K562 (cell line): ENCODE measurements at regions not wholly inside any gene's neighbourhood (a gene's known extent, or its start where the extent isn't known, plus 50 kb on each side); places are given as distances from the start of the nearest gene placed in this dataset.

ENCODE experiments used
- ATF1 ChIP-seq, 2 experiments: fragments of 450-650 bp in 1 of 2; IDR thresholded peaks; 2 replicates each; pipeline ENCODE4 v1.6.1; 2016; ENCODE audit warnings: missing compliant biosample characterization in 1 of 2, missing genetic modification characterization in 1 of 2
- CBX3 ChIP-seq, 2 experiments: IDR thresholded peaks; 1 replicate in 1 of 2; 2 replicates in 1 of 2; pipeline ENCODE4 v1.6.1; 2012; ENCODE audit warnings: inconsistent platforms in 2 of 2, low read length in 2 of 2, borderline replicate concordance in 1 of 2, control low read depth in 1 of 2
- CREM ChIP-seq: IDR thresholded peaks from 2 replicates; pipeline ENCODE4 v1.6.1; 2014; ENCODE audit warnings: antibody characterized with exemption, low read depth
- EHMT2 ChIP-seq: fragments of 450-650 bp; IDR thresholded peaks from 2 replicates; pipeline ENCODE4 v1.6.1; 2018; ENCODE audit warnings: antibody characterized with exemption
- EP400 ChIP-seq: fragments of 450-650 bp; IDR thresholded peaks from 2 replicates; pipeline ENCODE4 v1.6.1; 2017; ENCODE audit warnings: antibody characterized with exemption, mild to moderate bottlenecking, moderate library complexity
- HDAC2 ChIP-seq: fragments of 450-650 bp; IDR thresholded peaks from 2 replicates; pipeline ENCODE4 v1.6.1; 2016; ENCODE audit warnings: mild to moderate bottlenecking
- PRMT5 ChIP-seq: sonication (generic); formaldehyde crosslinking; IDR thresholded peaks from 2 replicates; pipeline ENCODE4 v1.5.0; 2020; ENCODE audit warnings: missing genetic modification reagents
- SMAD4 ChIP-seq: fragments of 250-450 bp; sonication (Bioruptor Pico); conservative IDR thresholded peaks from 2 replicates; pipeline ENCODE4 v1.8.0; 2021; ENCODE audit warnings: inconsistent platforms, mild to moderate bottlenecking, moderate library complexity
- ZNF316 ChIP-seq: fragments of 450-650 bp; IDR thresholded peaks from 2 replicates; pipeline ENCODE4 v1.6.1; 2016
- ZNF699 ChIP-seq: fragments of 250-450 bp; sonication (Bioruptor Pico); IDR thresholded peaks from 2 replicates; pipeline ENCODE4 v1.8.0; 2021; ENCODE audit warnings: mild to moderate bottlenecking, moderate library complexity; ENCODE audit not compliant: insufficient replicate concordance
- TF ChIP-seq, protein P1 (sequence below): fragments of 450-650 bp; conservative IDR thresholded peaks from 2 replicates; pipeline ENCODE4 v1.6.1; 2016; ENCODE audit warnings: missing genetic modification characterization, low read depth, mild to moderate bottlenecking, missing compliant biosample characterization, moderate library complexity
- TF ChIP-seq, protein P2 (sequence below): fragments of 450-650 bp; IDR thresholded peaks from 2 replicates; pipeline ENCODE4 v1.6.1; 2016
- TF ChIP-seq, protein P3 (sequence below), 2 experiments: IDR thresholded peaks; 2 replicates each; pipeline ENCODE4 v1.6.1; 2011; ENCODE audit warnings: borderline replicate concordance in 1 of 2, control low read depth in 1 of 2, low read depth in 1 of 2, low read length in 1 of 2, mild to moderate bottlenecking in 1 of 2, mixed read lengths in 1 of 2, moderate library complexity in 1 of 2; ENCODE audit not compliant: insufficient read depth in 1 of 2, insufficient read length in 1 of 2, poor library complexity in 1 of 2, severe bottlenecking in 1 of 2; ENCODE audit errors: extremely low read depth in 1 of 2
- TF ChIP-seq, protein P4 (sequence below): fragments of 250-450 bp; sonication (Bioruptor Pico); IDR thresholded peaks from 2 replicates; pipeline ENCODE4 v1.8.0; 2021; ENCODE audit warnings: moderate library complexity, mild to moderate bottlenecking, inconsistent platforms

DNA sequence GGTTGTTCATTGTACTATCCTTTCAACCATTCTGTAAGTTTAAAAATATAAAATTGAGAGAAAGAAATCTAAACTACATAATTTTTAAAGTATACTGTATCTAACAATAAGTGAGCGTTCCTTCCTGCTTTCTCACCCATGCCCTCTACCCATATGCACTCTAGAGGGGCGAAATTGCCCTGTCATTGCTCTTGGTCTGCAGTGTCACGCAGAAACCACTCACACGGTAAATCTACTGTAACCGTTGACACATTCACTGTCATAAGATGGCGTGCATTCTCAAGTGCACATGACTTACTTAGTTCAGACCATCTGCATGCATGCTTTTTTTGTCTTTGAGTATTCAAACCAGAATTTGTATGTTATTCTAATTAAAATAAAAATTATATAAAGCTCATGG is 55.7 kb upstream of the NIPBL start (continued):
- TF ChIP-seq, protein P1, sequence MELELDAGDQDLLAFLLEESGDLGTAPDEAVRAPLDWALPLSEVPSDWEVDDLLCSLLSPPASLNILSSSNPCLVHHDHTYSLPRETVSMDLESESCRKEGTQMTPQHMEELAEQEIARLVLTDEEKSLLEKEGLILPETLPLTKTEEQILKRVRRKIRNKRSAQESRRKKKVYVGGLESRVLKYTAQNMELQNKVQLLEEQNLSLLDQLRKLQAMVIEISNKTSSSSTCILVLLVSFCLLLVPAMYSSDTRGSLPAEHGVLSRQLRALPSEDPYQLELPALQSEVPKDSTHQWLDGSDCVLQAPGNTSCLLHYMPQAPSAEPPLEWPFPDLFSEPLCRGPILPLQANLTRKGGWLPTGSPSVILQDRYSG (tag): peak; percentile 72; the same call in 1 of the 2 replicates
- TF ChIP-seq ZNF316: peak; percentile 98
- peak; percentile 50; the same call in 1 of the 2 replicates for TF ChIP-seq EP400
- TF ChIP-seq CBX3 (IDR thresholded peaks at IDR 0.05; ENCODE audit: borderline replicate concordance in 1 of 2, low read length in 2 of 2): peak in 1 of 2 experiments; percentile 79; a peak in 1 of 3 replicates
- TF ChIP-seq ATF1 (CRISPR knock-in tag; IDR thresholded peaks at IDR 0.05): no peak
- peak; percentile 74 for TF ChIP-seq ATF1 (tag; IDR thresholded peaks at IDR 0.05)
- TF ChIP-seq, protein P2, sequence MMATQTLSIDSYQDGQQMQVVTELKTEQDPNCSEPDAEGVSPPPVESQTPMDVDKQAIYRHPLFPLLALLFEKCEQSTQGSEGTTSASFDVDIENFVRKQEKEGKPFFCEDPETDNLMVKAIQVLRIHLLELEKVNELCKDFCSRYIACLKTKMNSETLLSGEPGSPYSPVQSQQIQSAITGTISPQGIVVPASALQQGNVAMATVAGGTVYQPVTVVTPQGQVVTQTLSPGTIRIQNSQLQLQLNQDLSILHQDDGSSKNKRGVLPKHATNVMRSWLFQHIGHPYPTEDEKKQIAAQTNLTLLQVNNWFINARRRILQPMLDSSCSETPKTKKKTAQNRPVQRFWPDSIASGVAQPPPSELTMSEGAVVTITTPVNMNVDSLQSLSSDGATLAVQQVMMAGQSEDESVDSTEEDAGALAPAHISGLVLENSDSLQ: peak; percentile 84
- TF ChIP-seq, protein P3, sequence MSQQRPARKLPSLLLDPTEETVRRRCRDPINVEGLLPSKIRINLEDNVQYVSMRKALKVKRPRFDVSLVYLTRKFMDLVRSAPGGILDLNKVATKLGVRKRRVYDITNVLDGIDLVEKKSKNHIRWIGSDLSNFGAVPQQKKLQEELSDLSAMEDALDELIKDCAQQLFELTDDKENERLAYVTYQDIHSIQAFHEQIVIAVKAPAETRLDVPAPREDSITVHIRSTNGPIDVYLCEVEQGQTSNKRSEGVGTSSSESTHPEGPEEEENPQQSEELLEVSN (IDR thresholded peaks at IDR 0.05; ENCODE audit: borderline replicate concordance in 1 of 2, extremely low read depth in 1 of 2, insufficient read depth in 1 of 2, insufficient read length in 1 of 2, low read depth in 1 of 2, low read length in 1 of 2, poor library complexity in 1 of 2, severe bottlenecking in 1 of 2): peak; percentile 14 to 53
- TF ChIP-seq CREM: peak; percentile 81
- TF ChIP-seq EHMT2: peak; percentile 79
- TF ChIP-seq, protein P4, sequence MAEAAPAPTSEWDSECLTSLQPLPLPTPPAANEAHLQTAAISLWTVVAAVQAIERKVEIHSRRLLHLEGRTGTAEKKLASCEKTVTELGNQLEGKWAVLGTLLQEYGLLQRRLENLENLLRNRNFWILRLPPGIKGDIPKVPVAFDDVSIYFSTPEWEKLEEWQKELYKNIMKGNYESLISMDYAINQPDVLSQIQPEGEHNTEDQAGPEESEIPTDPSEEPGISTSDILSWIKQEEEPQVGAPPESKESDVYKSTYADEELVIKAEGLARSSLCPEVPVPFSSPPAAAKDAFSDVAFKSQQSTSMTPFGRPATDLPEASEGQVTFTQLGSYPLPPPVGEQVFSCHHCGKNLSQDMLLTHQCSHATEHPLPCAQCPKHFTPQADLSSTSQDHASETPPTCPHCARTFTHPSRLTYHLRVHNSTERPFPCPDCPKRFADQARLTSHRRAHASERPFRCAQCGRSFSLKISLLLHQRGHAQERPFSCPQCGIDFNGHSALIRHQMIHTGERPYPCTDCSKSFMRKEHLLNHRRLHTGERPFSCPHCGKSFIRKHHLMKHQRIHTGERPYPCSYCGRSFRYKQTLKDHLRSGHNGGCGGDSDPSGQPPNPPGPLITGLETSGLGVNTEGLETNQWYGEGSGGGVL (CRISPR knock-in tag): no peak
- TF ChIP-seq PRMT5 (CRISPR knock-in tag): no peak
- no peak for TF ChIP-seq ZNF699 (CRISPR knock-in tag)
- TF ChIP-seq HDAC2: peak; percentile 64; the same call in 1 of the 2 replicates
- TF ChIP-seq SMAD4: peak; percentile 63
